HEK293T (cell line): ENCODE measurements at regions not wholly inside any gene's neighbourhood (a gene's known extent, or its start where the extent isn't known, plus 50 kb on each side); places are given as distances from the start of the nearest gene placed in this dataset.

ENCODE experiments used
- ELF4 ChIP-seq: fragments of 450-650 bp; IDR thresholded peaks from 2 replicates; pipeline ENCODE4 v1.6.1; 2017; ENCODE audit warnings: antibody characterized with exemption
- NFRKB ChIP-seq: fragments of 450-650 bp; IDR thresholded peaks from 2 replicates; pipeline ENCODE4 v1.6.1; 2016; ENCODE audit warnings: mild to moderate bottlenecking, moderate library complexity
- SP1 ChIP-seq: fragments of 450-650 bp; IDR thresholded peaks from 2 replicates; pipeline ENCODE4 v1.6.1; 2017
- TARDBP ChIP-seq: fragments of 450-650 bp; IDR thresholded peaks from 2 replicates; pipeline ENCODE4 v1.6.1; 2016

- TF ChIP-seq NFRKB (no peak), TARDBP (no peak), ELF4 (no peak), SP1 (no peak)
Measured at GRCh38 chr7:53993224-53993623, 549.0 kb upstream of the VSTM2A start.
